ENCODE measurements at regions not wholly inside any gene's neighbourhood (a gene's known extent, or its start where the extent isn't known, plus 50 kb on each side); places are given as distances from the start of the nearest gene placed in this dataset.

DNA sequence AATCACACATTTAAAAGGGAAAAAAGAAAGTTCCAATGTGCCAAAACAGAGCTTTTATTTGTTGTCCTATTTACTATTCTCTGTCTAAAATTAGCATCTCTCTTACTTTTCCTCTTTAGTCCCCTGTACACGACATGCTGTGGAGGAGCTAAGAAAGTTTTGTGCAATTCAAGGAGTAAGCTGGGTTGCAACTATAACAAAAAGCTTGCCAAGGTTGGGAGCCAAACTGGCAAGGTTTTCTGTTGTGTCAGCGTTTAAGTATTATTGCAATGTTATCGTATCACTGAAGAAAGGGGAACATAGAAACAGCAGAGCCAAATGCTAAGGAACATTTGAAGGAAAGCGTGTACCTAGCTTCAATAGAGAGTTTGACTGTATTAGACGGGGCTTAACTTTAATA lies 680.8 kb downstream of the CETN3 start:
- TF ChIP-seq, protein P1, sequence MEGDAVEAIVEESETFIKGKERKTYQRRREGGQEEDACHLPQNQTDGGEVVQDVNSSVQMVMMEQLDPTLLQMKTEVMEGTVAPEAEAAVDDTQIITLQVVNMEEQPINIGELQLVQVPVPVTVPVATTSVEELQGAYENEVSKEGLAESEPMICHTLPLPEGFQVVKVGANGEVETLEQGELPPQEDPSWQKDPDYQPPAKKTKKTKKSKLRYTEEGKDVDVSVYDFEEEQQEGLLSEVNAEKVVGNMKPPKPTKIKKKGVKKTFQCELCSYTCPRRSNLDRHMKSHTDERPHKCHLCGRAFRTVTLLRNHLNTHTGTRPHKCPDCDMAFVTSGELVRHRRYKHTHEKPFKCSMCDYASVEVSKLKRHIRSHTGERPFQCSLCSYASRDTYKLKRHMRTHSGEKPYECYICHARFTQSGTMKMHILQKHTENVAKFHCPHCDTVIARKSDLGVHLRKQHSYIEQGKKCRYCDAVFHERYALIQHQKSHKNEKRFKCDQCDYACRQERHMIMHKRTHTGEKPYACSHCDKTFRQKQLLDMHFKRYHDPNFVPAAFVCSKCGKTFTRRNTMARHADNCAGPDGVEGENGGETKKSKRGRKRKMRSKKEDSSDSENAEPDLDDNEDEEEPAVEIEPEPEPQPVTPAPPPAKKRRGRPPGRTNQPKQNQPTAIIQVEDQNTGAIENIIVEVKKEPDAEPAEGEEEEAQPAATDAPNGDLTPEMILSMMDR (IDR thresholded peaks at IDR 0.05 in 8 of 11, conservative IDR thresholded peaks at IDR 0.05 in 3 of 11), result no peak
- no peak for TF ChIP-seq POLR2A (IDR thresholded peaks at IDR 0.05)
- no peak for TF ChIP-seq POLR2AphosphoS5 (IDR thresholded peaks at IDR 0.05)

All from spleen (tissue), 7 donors.